Thyroid gland (tissue), 4 donors: ENCODE measurements at regions not wholly inside any gene's neighbourhood (a gene's known extent, or its start where the extent isn't known, plus 50 kb on each side); places are given as distances from the start of the nearest gene placed in this dataset.

Experiments
- DNase-seq, 2 donors: peaks; one replicate each; pipeline ENCODE4 v3.0.0-alpha.2; 2019
- H3K27ac ChIP-seq, 3 donors: fragments of 200-600 bp; sonication (generic); 1 replicate in 2 of 3; 2 replicates in 1 of 3; pipeline ENCODE4 v1.5.1; 2016 to 2019; ENCODE audit warnings: mild to moderate bottlenecking in 1 of 3, moderate library complexity in 1 of 3
- H3K27me3 ChIP-seq: fragments of 200-600 bp; sonication (generic); one replicate; pipeline ENCODE4 v1.5.1; 2019
- H3K36me3 ChIP-seq, 2 donors: fragments of 200-600 bp; sonication (generic); one replicate each; pipeline ENCODE4 v1.5.1; 2016 to 2019
- H3K4me1 ChIP-seq, 2 donors: fragments of 200-600 bp; sonication (generic); one replicate each; pipeline ENCODE4 v1.5.1; 2017 to 2019
- H3K4me3 ChIP-seq, 3 donors: fragments of 200-600 bp; sonication (generic); replicated peaks in 1 of 3; 1 replicate in 2 of 3; 2 replicates in 1 of 3; pipeline ENCODE4 v1.5.1; 2016; ENCODE audit warnings: mild to moderate bottlenecking in 1 of 3
- H3K9me3 ChIP-seq: fragments of 200-600 bp; sonication (generic); one replicate; pipeline ENCODE4 v1.5.1; 2017
- CTCF ChIP-seq, 6 experiments: fragments of 200-600 bp in 3 of 6; fragments of 450-650 bp in 3 of 6; sonication (generic) in 3 of 6; IDR thresholded peaks; one replicate each; pipeline ENCODE4 v1.5.1; 2016 to 2019; ENCODE audit warnings: antibody characterized with exemption in 6 of 6, mild to moderate bottlenecking in 2 of 6, inconsistent platforms in 1 of 6, moderate library complexity in 1 of 6
- POLR2A ChIP-seq, 2 donors: fragments of 450-650 bp; IDR thresholded peaks; one replicate each; pipeline ENCODE4 v1.6.1; 2017; ENCODE audit warnings: antibody characterized with exemption in 2 of 2, mild to moderate bottlenecking in 2 of 2, moderate library complexity in 1 of 2
- WGBS, 2 donors: methylation state at CpG; one replicate each; pipeline ENCODE4 v1.1.5; 2017; 5-methylcytosine and 5-hydroxymethylcytosine counted together
- intact Hi-C: fragments of 100-400 bp; cut with DNase I; formaldehyde crosslinking; loops from one replicate; pipeline ENCODE4 v1.15.1; 2023

GRCh38 chr18:24657444-24657842 is 197.0 kb downstream of the HRH4 start:
- no peaks in the 10 kb centered on the region for H3K9me3 ChIP-seq
- no peak overlapping the region for H3K27ac ChIP-seq
- no peak for DNase-seq
- no peaks in the 10 kb centered on the region for H3K36me3 ChIP-seq
- intact Hi-C loops = no loop called here
- no peak overlapping the region for H3K4me3 ChIP-seq
- 47 to 60% methylated on average over 7 of the region's 7 CpGs for WGBS, 2 donors
- peaks cover 0 to 5% of the 10 kb centered on the region in 2 donors for H3K4me1 ChIP-seq
- TF ChIP-seq POLR2A (IDR thresholded peaks at IDR 0.05) (no peak), CTCF (IDR thresholded peaks at IDR 0.05) (no peak)
- no peaks in the 10 kb centered on the region for H3K27me3 ChIP-seq

GRCh38 chr18:24658302-24658701 is 197.9 kb downstream of the HRH4 start:
- no peaks in the 10 kb centered on the region for H3K27me3 ChIP-seq
- no peak overlapping the region for H3K4me3 ChIP-seq
- H3K27ac ChIP-seq = no peak overlapping the region
- no peak for TF ChIP-seq POLR2A (IDR thresholded peaks at IDR 0.05)
- no peak for TF ChIP-seq CTCF (IDR thresholded peaks at IDR 0.05)
- no peaks in the 10 kb centered on the region for H3K9me3 ChIP-seq
- H3K4me1 ChIP-seq = peaks cover 0 to 5% of the 10 kb centered on the region in 2 donors
- DNase-seq = no peak
- WGBS, 2 donors = 59 to 82% methylated on average over 1 of the region's 1 CpG
- intact Hi-C loops = no loop called here
- no peaks in the 10 kb centered on the region for H3K36me3 ChIP-seq

- intact Hi-C loops = no loop called here
- TF ChIP-seq POLR2A (IDR thresholded peaks at IDR 0.05) (no peak), CTCF (IDR thresholded peaks at IDR 0.05) (no peak)
- 70 to 77% methylated on average over 21 of the region's 21 CpGs for WGBS, 2 donors
- DNase-seq = no peak
- Histone ChIP-seq H3K36me3 (no peaks in the 10 kb centered on the region), H3K9me3 (no peaks in the 10 kb centered on the region), H3K27me3 (no peaks in the 10 kb centered on the region), H3K27ac (peak overlapping the region in 1 of 3 donors; percentile 37), H3K4me1 (peaks cover 0 to 5% of the 10 kb centered on the region in 2 donors), H3K4me3 (no peak overlapping the region)
Measured at GRCh38 chr18:24659827-24660720, 199.6 kb downstream of the HRH4 start.

GRCh38 chr18:24660956-24661355 is 200.5 kb downstream of the HRH4 start:
- H3K4me3 ChIP-seq = no peak overlapping the region
- intact Hi-C loops = no loop called here

More at GRCh38 chr18:24660956-24661355, 200.5 kb downstream of the HRH4 start:
- Histone ChIP-seq H3K4me1 (peaks cover 0 to 5% of the 10 kb centered on the region in 2 donors), H3K36me3 (no peaks in the 10 kb centered on the region), H3K9me3 (no peaks in the 10 kb centered on the region), H3K27me3 (no peaks in the 10 kb centered on the region), H3K27ac (peak overlapping the region in 1 of 3 donors; percentile 37)
- DNase-seq = no peak
- TF ChIP-seq CTCF (IDR thresholded peaks at IDR 0.05) (no peak), POLR2A (IDR thresholded peaks at IDR 0.05) (no peak)
- WGBS, 2 donors = 28 to 30% methylated on average over 1 of the region's 1 CpG
